Activated CD8-positive, alpha-beta memory T cell treated with anti-CD3 and anti-CD28 coated beads for 48 hours (primary cell): ENCODE measurements at regions not wholly inside any gene's neighbourhood (a gene's known extent, or its start where the extent isn't known, plus 50 kb on each side); places are given as distances from the start of the nearest gene placed in this dataset.
"Not testable (repeated sequence)": the region's sequence is repeated elsewhere in the genome, so short reads cannot be mapped to it uniquely, and the experiment has no call there.

Experiments
- DNase-seq, 3 experiments: peaks; one replicate each; pipeline ENCODE4 v3.0.0-alpha.2; 2020; ENCODE audit warnings: low read depth in 2 of 3, low spot score in 2 of 3

GRCh38 chr13:53266757-53267156 is 238.1 kb downstream of the OLFM4 start:
- no peak for DNase-seq

GRCh38 chr13:53269634-53270033 is 241.0 kb downstream of the OLFM4 start:
- no peak for DNase-seq

- DNase-seq: no peak
Observed at GRCh38 chr13:53272873-53273272, 244.3 kb downstream of the OLFM4 start.

GRCh38 chr13:53276265-53276664 is 247.7 kb downstream of the OLFM4 start:
- DNase-seq: no peak

GRCh38 chr13:53281677-53282076 is 253.1 kb downstream of the OLFM4 start:
- DNase-seq: no peak

- no peak for DNase-seq
Observed at GRCh38 chr13:53285896-53286430, 257.4 kb downstream of the OLFM4 start.

GRCh38 chr13:53298396-53298795 is 269.8 kb downstream of the OLFM4 start:
- DNase-seq: no peak

- DNase-seq: no peak
Observed at GRCh38 chr13:53301449-53301848, 272.8 kb downstream of the OLFM4 start.

GRCh38 chr13:53305419-53305818 is 276.8 kb downstream of the OLFM4 start:
- DNase-seq: not testable (repeated sequence)

- DNase-seq: no peak
Observed at GRCh38 chr13:53310786-53311185, 282.2 kb downstream of the OLFM4 start.

GRCh38 chr13:53311561-53311960 is 282.9 kb downstream of the OLFM4 start:
- DNase-seq: no peak

- no peak for DNase-seq
Observed at GRCh38 chr13:53321296-53321801, 292.7 kb downstream of the OLFM4 start.

- no peak for DNase-seq
Observed at GRCh38 chr13:53324656-53325055, 296.0 kb downstream of the OLFM4 start.

GRCh38 chr13:53326716-53327115 is 298.1 kb downstream of the OLFM4 start:
- DNase-seq: no peak

GRCh38 chr13:53327680-53328315 is 299.2 kb downstream of the OLFM4 start:
- DNase-seq: no peak

GRCh38 chr13:53336441-53337160 is 308.0 kb downstream of the OLFM4 start:
- DNase-seq: no peak

- no peak for DNase-seq
Observed at GRCh38 chr13:53338760-53339159, 310.1 kb downstream of the OLFM4 start.

GRCh38 chr13:53340505-53341143 is 312.0 kb downstream of the OLFM4 start:
- no peak for DNase-seq

- DNase-seq: no peak
Observed at GRCh38 chr13:53341144-53341510, 312.5 kb downstream of the OLFM4 start.

- DNase-seq: no peak
Observed at GRCh38 chr13:53342623-53343360, 314.2 kb downstream of the OLFM4 start.

GRCh38 chr13:53343361-53343744 is 314.7 kb downstream of the OLFM4 start:
- DNase-seq: no peak
